K562 (cell line): ENCODE measurements at regions not wholly inside any gene's neighbourhood (a gene's known extent, or its start where the extent isn't known, plus 50 kb on each side); places are given as distances from the start of the nearest gene placed in this dataset.

Experiments used
- ATAC-seq: fragments of 200-7000 bp; cut with Tn5 transposase; 3 replicates; pipeline ENCODE4 v1.9.1; 2020; ENCODE audit warnings: moderate library complexity
- BruUV-seq: library from RNA; stranded (reverse); fragments of 400-500 nt; replicated peaks from 2 replicates; lab custom pipeline; 2021; lab: Mats Ljungman, UMichigan
- CTCF ChIA-PET: fragments of 300-600 bp; formaldehyde crosslinking; extraction: SDS; loops from one replicate; lab custom pipeline; 2021; ENCODE audit warnings: low intra/inter-chr PET ratio; lab: Yijun Ruan, JAX
- POLR2A ChIA-PET: fragments of 300-600, 350-650 bp; sonication (Branson Sonifier 250); formaldehyde crosslinking; extraction: SDS; loops from one replicate; lab custom pipeline; 2021; ENCODE audit warnings: antibody characterized with exemption, inconsistent platforms; lab: Yijun Ruan, JAX
- DNase-seq, 4 experiments: peaks; one replicate each; pipeline versions ENCODE4 v3.0.0 to v3.0.0-alpha.2; 2011 to 2018; ENCODE audit warnings: low spot score in 3 of 4, mixed read lengths in 3 of 4; ENCODE audit errors: extremely low read depth in 1 of 4
- FAIRE-seq: peaks from 2 replicates; lab custom pipeline; 2011; peaks lifted over from hg19 to GRCh38; lab: Jason Lieb, UNC
- H2AFZ ChIP-seq: 2 replicates; pipeline ENCODE4 v1.6.0; 2011; ENCODE audit warnings: low read depth, low read length, control low read depth, inconsistent platforms
- H3K27ac ChIP-seq: fragments of 200-600 bp; 3 replicates; pipeline ENCODE4 v1.8.0; 2011; ENCODE audit warnings: low read depth, mild to moderate bottlenecking, control low read depth, inconsistent platforms, low read length, moderate library complexity, mixed read lengths; ENCODE audit errors: extremely low read depth
- H3K27me3 ChIP-seq, 2 experiments: fragments of 300-600 bp in 1 of 2; 2 replicates in 1 of 2; 3 replicates in 1 of 2; pipeline versions ENCODE4 v1.6.0 to v1.8.0; 2011; ENCODE audit warnings: inconsistent platforms in 2 of 2, low read length in 2 of 2, mild to moderate bottlenecking in 1 of 2, mixed read lengths in 1 of 2, moderate library complexity in 1 of 2; ENCODE audit not compliant: control insufficient read depth in 2 of 2, insufficient read depth in 2 of 2
- H3K36me3 ChIP-seq: fragments of 300-600 bp; 3 replicates; pipeline ENCODE4 v1.8.0; 2011; ENCODE audit warnings: mild to moderate bottlenecking, low read length, inconsistent platforms; ENCODE audit not compliant: control insufficient read depth, insufficient read depth
- H3K4me1 ChIP-seq, 2 experiments: fragments of 200-600 bp in 1 of 2; replicated peaks in 1 of 2; 2 replicates in 1 of 2; 3 replicates in 1 of 2; pipeline versions ENCODE4 v1.5.1 to v1.8.0; 2011; ENCODE audit warnings: inconsistent platforms in 2 of 2, low read length in 2 of 2, mild to moderate bottlenecking in 1 of 2, mixed read lengths in 1 of 2, moderate library complexity in 1 of 2; ENCODE audit not compliant: control insufficient read depth in 2 of 2, insufficient read depth in 2 of 2
- H3K4me2 ChIP-seq: 2 replicates; pipeline ENCODE4 v1.6.1; 2011; ENCODE audit warnings: low read length, control low read depth, inconsistent platforms, mixed read lengths; ENCODE audit not compliant: insufficient read depth
- H3K4me3 ChIP-seq: fragments of 200-600 bp; sonication (generic), shearing (Covaris generic); 2 replicates; pipeline ENCODE4 v1.5.1; 2016; ENCODE audit warnings: control low read depth, inconsistent platforms
- H3K79me2 ChIP-seq: fragments of 200-600 bp; 3 replicates; pipeline ENCODE4 v1.8.0; 2011; ENCODE audit warnings: low read length, inconsistent platforms; ENCODE audit not compliant: control insufficient read depth, insufficient read depth
- H3K9ac ChIP-seq, 2 experiments: 2 replicates each; pipeline versions ENCODE4 v1.6.0 to v1.6.1; 2011; ENCODE audit warnings: low read depth in 2 of 2, low read length in 2 of 2, control low read depth in 1 of 2, inconsistent platforms in 1 of 2, mild to moderate bottlenecking in 1 of 2, mixed read lengths in 1 of 2; ENCODE audit not compliant: insufficient read depth in 1 of 2
- H3K9me1 ChIP-seq: one replicate; pipeline ENCODE4 v1.6.0; 2011; ENCODE audit warnings: inconsistent platforms, mild to moderate bottlenecking, low read length, moderate library complexity; ENCODE audit not compliant: control insufficient read depth, insufficient read depth
- H3K9me3 ChIP-seq: replicated peaks from 2 replicates; pipeline ENCODE4 v1.5.1; 2011; ENCODE audit warnings: low read depth, low read length, inconsistent platforms; ENCODE audit not compliant: control insufficient read depth, insufficient read depth
- H4K20me1 ChIP-seq: replicated peaks from 2 replicates; pipeline ENCODE4 v1.6.1; 2011; ENCODE audit warnings: low read length, inconsistent platforms, mixed read lengths; ENCODE audit not compliant: control insufficient read depth, insufficient read depth
- BRF1 ChIP-seq: IDR thresholded peaks from 3 replicates; pipeline ENCODE4 v1.6.1; 2011; ENCODE audit warnings: borderline replicate concordance, mild to moderate bottlenecking; ENCODE audit not compliant: insufficient read length; ENCODE audit errors: extremely low read depth
- ELF4 ChIP-seq: fragments of 450-650 bp; formaldehyde crosslinking; IDR thresholded peaks from 2 replicates; pipeline ENCODE4 v1.4.0; 2022; ENCODE audit warnings: missing genetic modification characterization
- FOXJ3 ChIP-seq: sonication (generic); formaldehyde crosslinking; IDR thresholded peaks from 2 replicates; pipeline ENCODE4 v1.4.0; 2020; ENCODE audit warnings: mild to moderate bottlenecking, missing genetic modification reagents
- HOMEZ ChIP-seq: fragments of 250-450 bp; sonication (Bioruptor Pico); IDR thresholded peaks from 2 replicates; pipeline ENCODE4 v1.4.0; 2020; ENCODE audit warnings: mild to moderate bottlenecking, moderate library complexity
- MAX ChIP-seq: sonication (generic); formaldehyde crosslinking; IDR thresholded peaks from 2 replicates; pipeline ENCODE4 v1.9.0; 2022; ENCODE audit warnings: mild to moderate bottlenecking, missing genetic modification reagents
- NR2F6 ChIP-seq: fragments of 450-650 bp; formaldehyde crosslinking; IDR thresholded peaks from 2 replicates; pipeline ENCODE4 v1.4.0; 2020; ENCODE audit warnings: mild to moderate bottlenecking
- PATZ1 ChIP-seq: fragments of 250-450 bp; sonication (Bioruptor Pico); IDR thresholded peaks from 2 replicates; pipeline ENCODE4 v1.5.0; 2020; ENCODE audit warnings: mild to moderate bottlenecking, borderline replicate concordance
- PHTF2 ChIP-seq: fragments of 250-450 bp; sonication (Bioruptor Pico); IDR thresholded peaks from 2 replicates; pipeline ENCODE4 v1.5.0; 2021; ENCODE audit warnings: mild to moderate bottlenecking
- RFX5 ChIP-seq: IDR thresholded peaks from 2 replicates; pipeline ENCODE4 v1.6.1; 2011; ENCODE audit warnings: low read depth, mild to moderate bottlenecking, improper control_type of control experiment, low read length
- RHOXF2B ChIP-seq: fragments of 250-450 bp; sonication (Bioruptor Pico); conservative IDR thresholded peaks from 2 replicates; pipeline ENCODE4 v1.5.1; 2021
- ZNF133 ChIP-seq: fragments of 250-450 bp; sonication (Bioruptor Pico); IDR thresholded peaks from 2 replicates; pipeline ENCODE4 v1.4.0; 2020; ENCODE audit warnings: mild to moderate bottlenecking
- ZNF146 ChIP-seq: IDR thresholded peaks from one replicate; pipeline ENCODE4 v1.6.1; 2018; ENCODE audit warnings: missing compliant biosample characterization; ENCODE audit not compliant: unreplicated experiment
- WGBS: fragments of 100-300 bp; shearing (Covaris generic); methylation state at CpG from one replicate; pipeline ENCODE4 v1.1.6; 2016; ENCODE audit warnings: low coverage, mixed read lengths; ENCODE audit not compliant: insufficient coverage; ENCODE audit errors: missing lambda C conversion rate; 5-methylcytosine and 5-hydroxymethylcytosine counted together
- in situ Hi-C: fragments of 300-500 bp; cut with MboI; formaldehyde crosslinking; loops from 4 replicates; pipeline ENCODE4 v1.15.0; 2018; ENCODE audit warnings: inconsistent platforms, mixed read lengths
- intact Hi-C: fragments of 100-400 bp; cut with micrococcal nuclease; formaldehyde crosslinking; loops from 2 replicates; pipeline ENCODE4 v1.14.2; 2022
- TF ChIP-seq, protein P1 (sequence below), 2 experiments: fragments of 450-650 bp; conservative IDR thresholded peaks; 2 replicates each; pipeline ENCODE4 v1.6.1; 2017; ENCODE audit warnings: mild to moderate bottlenecking in 2 of 2, moderate library complexity in 2 of 2

GRCh38 chr10:111266165-111266564 lies 189.3 kb downstream of the ADRA2A start:
- H3K9me3 ChIP-seq: no peaks in the 10 kb centered on the region
- no peak overlapping the region for H2AFZ ChIP-seq
- no peaks in the 10 kb centered on the region for H3K4me1 ChIP-seq
- FAIRE-seq (no peak), DNase-seq (no peak), ATAC-seq (no peak)
- no peaks in the 10 kb centered on the region for H4K20me1 ChIP-seq
- H3K36me3 ChIP-seq: no peaks in the 10 kb centered on the region
- H3K4me3 ChIP-seq: no peak overlapping the region
- H3K9ac ChIP-seq: no peak overlapping the region
- in situ Hi-C loops: no loop called here
- no peak overlapping the region for H3K4me2 ChIP-seq
- TF ChIP-seq BRF1: no peak
- TF ChIP-seq PHTF2 (CRISPR knock-in tag): no peak
- H3K27ac ChIP-seq: no peak overlapping the region
- CTCF ChIA-PET: no interaction called here
- no peaks in the 10 kb centered on the region for H3K27me3 ChIP-seq
- no peaks in the 10 kb centered on the region for H3K79me2 ChIP-seq
- no TSS peak for BruUV-seq
- no peaks in the 10 kb centered on the region for H3K9me1 ChIP-seq
- intact Hi-C loops: no loop called here
- POLR2A ChIA-PET: no interaction called here

GRCh38 chr10:111267673-111268072 lies 190.8 kb downstream of the ADRA2A start:
- H3K4me1 ChIP-seq: no peaks in the 10 kb centered on the region
- no TSS peak for BruUV-seq
- TF ChIP-seq FOXJ3 (CRISPR knock-in tag) (no peak), RFX5 (no peak), RHOXF2B (CRISPR knock-in tag) (no peak), HOMEZ (no peak), MAX (CRISPR knock-in tag) (no peak), NR2F6 (CRISPR knock-in tag) (no peak), ZNF133 (CRISPR knock-in tag) (no peak), PATZ1 (CRISPR knock-in tag) (no peak), ZNF146 (CRISPR knock-in tag) (no peak), ELF4 (CRISPR knock-in tag) (no peak)
- TF ChIP-seq, protein P1, sequence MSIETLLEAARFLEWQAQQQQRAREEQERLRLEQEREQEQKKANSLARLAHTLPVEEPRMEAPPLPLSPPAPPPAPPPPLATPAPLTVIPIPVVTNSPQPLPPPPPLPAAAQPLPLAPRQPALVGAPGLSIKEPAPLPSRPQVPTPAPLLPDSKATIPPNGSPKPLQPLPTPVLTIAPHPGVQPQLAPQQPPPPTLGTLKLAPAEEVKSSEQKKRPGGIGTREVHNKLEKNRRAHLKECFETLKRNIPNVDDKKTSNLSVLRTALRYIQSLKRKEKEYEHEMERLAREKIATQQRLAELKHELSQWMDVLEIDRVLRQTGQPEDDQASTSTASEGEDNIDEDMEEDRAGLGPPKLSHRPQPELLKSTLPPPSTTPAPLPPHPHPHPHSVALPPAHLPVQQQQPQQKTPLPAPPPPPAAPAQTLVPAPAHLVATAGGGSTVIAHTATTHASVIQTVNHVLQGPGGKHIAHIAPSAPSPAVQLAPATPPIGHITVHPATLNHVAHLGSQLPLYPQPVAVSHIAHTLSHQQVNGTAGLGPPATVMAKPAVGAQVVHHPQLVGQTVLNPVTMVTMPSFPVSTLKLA (conservative IDR thresholded peaks at IDR 0.05): no peak

More at GRCh38 chr10:111267673-111268072, 190.8 kb downstream of the ADRA2A start:
- Histone ChIP-seq H3K36me3 (no peaks in the 10 kb centered on the region), H3K27ac (no peak overlapping the region), H3K27me3 (no peaks in the 10 kb centered on the region), H3K9me1 (no peaks in the 10 kb centered on the region), H2AFZ (no peak overlapping the region), H3K4me2 (no peak overlapping the region), H3K9me3 (no peaks in the 10 kb centered on the region), H3K79me2 (no peaks in the 10 kb centered on the region), H3K9ac (no peak overlapping the region), H3K4me3 (no peak overlapping the region), H4K20me1 (no peaks in the 10 kb centered on the region)
- intact Hi-C loops: no loop called here
- CTCF ChIA-PET: no interaction called here
- ATAC-seq (no peak), FAIRE-seq (no peak), DNase-seq (no peak)
- 0% methylated on average over 5 of the region's 7 CpGs for WGBS
- POLR2A ChIA-PET: interaction anchor here (0.6 kb wide), 1 partner anchor 162 kb away, joined by 3 read pairs; no protein-coding TSS in a partner anchor
- in situ Hi-C loops: no loop called here
